PC-9 (cell line): ENCODE measurements at regions not wholly inside any gene's neighbourhood (a gene's known extent, or its start where the extent isn't known, plus 50 kb on each side); places are given as distances from the start of the nearest gene placed in this dataset.

ENCODE experiments used
- BruUV-seq: library from RNA; stranded (reverse); fragments of 400-500 nt; replicated peaks from 2 replicates; lab custom pipeline; 2021; lab: Mats Ljungman, UMichigan
- CTCF ChIA-PET: fragments of 300-600 bp; sonication (Branson Sonifier 250); formaldehyde crosslinking; loops from one replicate; lab custom pipeline; 2022; ENCODE audit warnings: antibody characterized with exemption; lab: Charles Lee
- POLR2A ChIA-PET: fragments of 300-600 bp; sonication (Branson Sonifier 250); formaldehyde crosslinking; loops from one replicate; lab custom pipeline; 2022; ENCODE audit warnings: antibody characterized with exemption; ENCODE audit not compliant: unreplicated experiment; lab: Charles Lee
- DNase-seq, 2 experiments: peaks; one replicate each; pipeline versions ENCODE4 v3.0.0 to v3.0.0-alpha.2; 2015 to 2022; ENCODE audit warnings: mixed read lengths in 1 of 2
- H2AFZ ChIP-seq: fragments of 200-600 bp; sonication (generic); 2 replicates; pipeline ENCODE4 v1.8.1; 2017; ENCODE audit warnings: antibody characterized with exemption
- H3F3A ChIP-seq: fragments of 200-600 bp; sonication (generic); 2 replicates; pipeline ENCODE4 v1.8.1; 2017; ENCODE audit warnings: antibody characterized with exemption, mild to moderate bottlenecking, low read depth; ENCODE audit not compliant: insufficient read depth
- H3K27ac ChIP-seq: fragments of 200-600 bp; sonication (generic); 2 replicates; pipeline ENCODE4 v1.6.1; 2016; ENCODE audit warnings: mixed run types
- H3K27me3 ChIP-seq: fragments of 200-600 bp; sonication (generic); 2 replicates; pipeline ENCODE4 v1.6.1; 2016; ENCODE audit warnings: low read depth, mixed run types; ENCODE audit not compliant: insufficient read depth
- H3K36me3 ChIP-seq: fragments of 200-600 bp; sonication (generic); 2 replicates; pipeline ENCODE4 v1.6.1; 2016; ENCODE audit warnings: low read depth, mixed run types
- H3K4me1 ChIP-seq: fragments of 200-600 bp; sonication (generic); replicated peaks from 2 replicates; pipeline ENCODE4 v1.6.1; 2016; ENCODE audit warnings: mixed run types; ENCODE audit not compliant: insufficient read depth
- H3K4me2 ChIP-seq: fragments of 200-600 bp; sonication (generic); 2 replicates; pipeline ENCODE4 v1.6.1; 2017; ENCODE audit warnings: mixed run types
- H3K4me3 ChIP-seq: fragments of 200-600 bp; sonication (generic); 2 replicates; pipeline ENCODE4 v1.6.1; 2016; ENCODE audit warnings: mixed run types
- H3K79me2 ChIP-seq: fragments of 200-600 bp; sonication (generic); 2 replicates; pipeline ENCODE4 v1.6.1; 2017; ENCODE audit warnings: low read depth, mixed run types
- H3K9me2 ChIP-seq: fragments of 200-600 bp; sonication (generic); 2 replicates; pipeline ENCODE4 v1.8.1; 2017; ENCODE audit warnings: mild to moderate bottlenecking; ENCODE audit not compliant: insufficient read depth
- H3K9me3 ChIP-seq: fragments of 200-600 bp; sonication (generic); 2 replicates; pipeline ENCODE4 v1.8.1; 2016; ENCODE audit warnings: low read depth; ENCODE audit not compliant: insufficient read depth
- H4K20me1 ChIP-seq: fragments of 200-600 bp; sonication (generic); 2 replicates; pipeline ENCODE4 v1.8.1; 2017; ENCODE audit not compliant: insufficient read depth
- EZH2 ChIP-seq: fragments of 200-600 bp; sonication (generic); IDR thresholded peaks from 2 replicates; pipeline ENCODE4 v1.8.0; 2017; ENCODE audit warnings: antibody characterized with exemption, low read depth
- intact Hi-C: fragments of 100-400 bp; cut with micrococcal nuclease; formaldehyde crosslinking; loops from one replicate; pipeline ENCODE4 v1.10.0; 2022; ENCODE audit not compliant: unreplicated experiment
- TF ChIP-seq, protein P1 (sequence below): fragments of 200-600 bp; sonication (generic); conservative IDR thresholded peaks from 2 replicates; pipeline ENCODE4 v1.6.1; 2017; ENCODE audit warnings: mixed run types, antibody characterized with exemption, mild to moderate bottlenecking, moderate library complexity

DNA sequence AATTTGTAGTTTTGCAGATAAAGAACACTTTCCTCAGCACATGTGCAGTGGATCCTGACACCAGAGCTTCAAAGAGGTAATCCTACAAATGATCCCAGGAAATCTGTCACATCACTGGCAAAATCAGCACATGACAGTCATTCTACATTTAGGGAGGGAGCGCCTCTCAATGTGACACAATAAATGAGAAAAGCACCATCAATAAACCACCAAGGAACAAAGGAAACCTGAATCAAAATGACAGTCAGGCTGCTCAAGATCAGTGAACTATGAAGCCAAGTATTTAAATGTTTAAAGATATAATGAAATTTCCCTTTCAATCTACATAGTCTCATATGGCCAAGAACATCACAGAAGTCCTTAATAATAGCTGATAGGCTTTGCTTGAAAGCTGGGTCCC, 119.5 kb downstream of the LRRN1 start:
- no TSS peak for BruUV-seq
- no peak for TF ChIP-seq EZH2
- TF ChIP-seq, protein P1, sequence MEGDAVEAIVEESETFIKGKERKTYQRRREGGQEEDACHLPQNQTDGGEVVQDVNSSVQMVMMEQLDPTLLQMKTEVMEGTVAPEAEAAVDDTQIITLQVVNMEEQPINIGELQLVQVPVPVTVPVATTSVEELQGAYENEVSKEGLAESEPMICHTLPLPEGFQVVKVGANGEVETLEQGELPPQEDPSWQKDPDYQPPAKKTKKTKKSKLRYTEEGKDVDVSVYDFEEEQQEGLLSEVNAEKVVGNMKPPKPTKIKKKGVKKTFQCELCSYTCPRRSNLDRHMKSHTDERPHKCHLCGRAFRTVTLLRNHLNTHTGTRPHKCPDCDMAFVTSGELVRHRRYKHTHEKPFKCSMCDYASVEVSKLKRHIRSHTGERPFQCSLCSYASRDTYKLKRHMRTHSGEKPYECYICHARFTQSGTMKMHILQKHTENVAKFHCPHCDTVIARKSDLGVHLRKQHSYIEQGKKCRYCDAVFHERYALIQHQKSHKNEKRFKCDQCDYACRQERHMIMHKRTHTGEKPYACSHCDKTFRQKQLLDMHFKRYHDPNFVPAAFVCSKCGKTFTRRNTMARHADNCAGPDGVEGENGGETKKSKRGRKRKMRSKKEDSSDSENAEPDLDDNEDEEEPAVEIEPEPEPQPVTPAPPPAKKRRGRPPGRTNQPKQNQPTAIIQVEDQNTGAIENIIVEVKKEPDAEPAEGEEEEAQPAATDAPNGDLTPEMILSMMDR, result no peak
- Histone ChIP-seq H3K36me3 (no peaks in the 10 kb centered on the region), H3K27ac (no peak overlapping the region), H3F3A (no peaks in the 10 kb centered on the region), H3K4me1 (no peaks in the 10 kb centered on the region), H3K79me2 (no peaks in the 10 kb centered on the region), H3K9me2 (no peaks in the 10 kb centered on the region), H3K4me3 (no peak overlapping the region), H3K27me3 (no peaks in the 10 kb centered on the region), H4K20me1 (no peaks in the 10 kb centered on the region), H3K9me3 (no peaks in the 10 kb centered on the region), H2AFZ (no peak overlapping the region), H3K4me2 (no peak overlapping the region)
- POLR2A ChIA-PET, result no interaction called here
- CTCF ChIA-PET, result no interaction called here
- intact Hi-C loops, result no loop called here
- no peak for DNase-seq

DNA sequence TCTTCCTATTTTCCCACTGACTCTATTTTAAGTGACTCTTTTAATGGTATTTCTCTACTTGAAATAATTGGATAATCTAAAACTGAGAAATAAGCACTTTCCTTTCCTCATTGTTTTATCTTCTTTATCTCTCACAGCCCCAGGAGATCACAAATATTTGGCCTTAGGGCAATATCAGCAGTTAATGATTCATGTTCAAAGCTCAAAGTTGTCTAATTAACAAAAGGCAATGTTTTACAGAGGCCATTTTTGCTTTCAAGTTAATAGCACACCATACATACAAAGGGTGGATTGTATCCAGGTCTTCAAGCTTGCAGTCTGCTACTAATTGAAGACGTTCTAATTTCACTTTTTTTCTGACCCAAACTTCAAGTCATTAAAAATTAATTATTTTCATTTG, 120.1 kb downstream of the LRRN1 start:
- H3K4me3 ChIP-seq, result no peak overlapping the region
- no TSS peak for BruUV-seq
- POLR2A ChIA-PET, result no interaction called here

DNA sequence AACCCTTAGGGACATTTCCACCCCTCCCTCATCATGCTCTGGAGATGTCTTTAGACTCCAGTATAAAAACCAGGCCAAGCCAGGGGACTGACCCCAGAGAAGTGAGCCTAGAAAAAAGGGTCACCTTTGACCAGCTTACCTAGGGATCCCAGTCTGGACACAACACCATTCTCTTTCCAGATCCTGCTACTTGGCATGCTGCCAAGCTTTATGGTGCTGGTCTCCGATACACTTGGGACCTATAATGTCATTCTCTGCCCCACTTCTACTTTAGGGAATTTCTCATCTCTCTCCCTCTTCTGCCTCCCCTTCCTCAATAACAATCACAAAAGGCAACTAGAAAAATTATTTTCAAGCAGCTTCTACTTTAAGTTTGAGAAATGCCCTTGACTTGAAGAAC, 124.4 kb downstream of the LRRN1 start:
- no peaks in the 10 kb centered on the region for H3K79me2 ChIP-seq
- no peak for DNase-seq
- H3F3A ChIP-seq, result no peaks in the 10 kb centered on the region
- TF ChIP-seq EZH2, result no peak
- TF ChIP-seq, protein P1, result no peak
- no peaks in the 10 kb centered on the region for H3K9me2 ChIP-seq
- H3K4me1 ChIP-seq, result no peaks in the 10 kb centered on the region
- no peaks in the 10 kb centered on the region for H3K36me3 ChIP-seq
- H2AFZ ChIP-seq, result no peak overlapping the region
- CTCF ChIA-PET, result no interaction called here
- H3K4me2 ChIP-seq, result no peak overlapping the region
- H3K27me3 ChIP-seq, result no peaks in the 10 kb centered on the region
- intact Hi-C loops, result no loop called here
- POLR2A ChIA-PET, result no interaction called here
- no TSS peak for BruUV-seq
- H3K4me3 ChIP-seq, result no peak overlapping the region
- H3K27ac ChIP-seq, result no peak overlapping the region
- H3K9me3 ChIP-seq, result no peaks in the 10 kb centered on the region
- no peaks in the 10 kb centered on the region for H4K20me1 ChIP-seq

More for the DNA sequence above, 120.1 kb downstream of the LRRN1 start:
- Histone ChIP-seq H3K9me2 (no peaks in the 10 kb centered on the region), H3K9me3 (no peaks in the 10 kb centered on the region), H3F3A (no peaks in the 10 kb centered on the region), H3K79me2 (no peaks in the 10 kb centered on the region), H3K4me1 (no peaks in the 10 kb centered on the region), H3K27me3 (no peaks in the 10 kb centered on the region), H2AFZ (no peak overlapping the region), H3K4me2 (no peak overlapping the region), H3K27ac (no peak overlapping the region), H4K20me1 (no peaks in the 10 kb centered on the region), H3K36me3 (no peaks in the 10 kb centered on the region)
- intact Hi-C loops, result no loop called here
- CTCF ChIA-PET, result no interaction called here
- TF ChIP-seq EZH2, result no peak
- DNase-seq, result no peak

DNA sequence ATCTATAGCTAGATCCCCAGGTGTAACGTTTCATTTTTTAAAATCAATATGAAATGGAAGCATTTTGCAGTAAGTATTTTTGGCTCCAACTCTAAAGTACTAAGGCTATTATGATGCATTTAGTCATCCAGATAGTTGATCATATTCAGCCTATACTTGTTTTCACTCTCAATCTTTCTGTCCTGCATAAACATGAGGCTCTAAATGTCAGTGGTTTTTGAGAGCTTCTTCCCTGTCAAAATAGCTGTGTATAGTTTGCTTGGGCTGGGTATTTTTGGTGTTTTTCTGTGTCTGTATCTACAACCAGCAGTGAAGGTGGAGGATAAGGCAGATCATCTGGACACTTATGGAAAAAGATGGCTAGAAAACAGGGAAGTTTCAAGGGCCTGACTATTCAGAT, 128.0 kb downstream of the LRRN1 start:
- Histone ChIP-seq H3K4me3 (no peak overlapping the region), H2AFZ (no peak overlapping the region), H4K20me1 (no peaks in the 10 kb centered on the region), H3F3A (no peaks in the 10 kb centered on the region), H3K36me3 (no peaks in the 10 kb centered on the region), H3K27me3 (no peaks in the 10 kb centered on the region), H3K9me3 (no peaks in the 10 kb centered on the region), H3K27ac (no peak overlapping the region), H3K79me2 (no peaks in the 10 kb centered on the region), H3K9me2 (no peaks in the 10 kb centered on the region), H3K4me2 (no peak overlapping the region), H3K4me1 (no peaks in the 10 kb centered on the region)
- intact Hi-C loops, result no loop called here
- POLR2A ChIA-PET, result no interaction called here
- DNase-seq, result no peak
- BruUV-seq, result no TSS peak
- CTCF ChIA-PET, result no interaction called here
- TF ChIP-seq, protein P1, result no peak
- no peak for TF ChIP-seq EZH2
